ENCODE measurements at regions not wholly inside any gene's neighbourhood (a gene's known extent, or its start where the extent isn't known, plus 50 kb on each side); places are given as distances from the start of the nearest gene placed in this dataset.

DNA sequence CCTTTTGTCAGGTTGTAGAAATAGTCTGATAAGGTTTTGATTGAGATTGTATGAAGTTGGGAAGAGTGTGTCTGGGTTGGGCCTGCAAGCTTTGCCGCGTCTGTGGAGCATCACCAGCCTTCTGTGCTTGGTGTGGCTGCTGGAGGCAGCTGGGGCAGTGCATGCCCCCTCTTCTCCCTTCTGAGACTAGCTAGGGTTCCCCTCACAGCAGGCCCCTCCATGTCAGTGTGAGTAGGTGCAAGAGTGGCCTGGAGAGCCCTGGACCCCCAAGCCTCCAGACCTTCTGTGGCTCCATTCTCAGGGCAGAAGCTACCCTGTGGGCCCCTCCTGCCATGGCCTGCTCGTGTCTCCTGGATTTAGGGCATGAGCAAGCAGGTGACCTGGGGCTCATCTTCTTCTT, 914.2 kb downstream of the TBC1D22A start:
- TF ChIP-seq, protein P1, sequence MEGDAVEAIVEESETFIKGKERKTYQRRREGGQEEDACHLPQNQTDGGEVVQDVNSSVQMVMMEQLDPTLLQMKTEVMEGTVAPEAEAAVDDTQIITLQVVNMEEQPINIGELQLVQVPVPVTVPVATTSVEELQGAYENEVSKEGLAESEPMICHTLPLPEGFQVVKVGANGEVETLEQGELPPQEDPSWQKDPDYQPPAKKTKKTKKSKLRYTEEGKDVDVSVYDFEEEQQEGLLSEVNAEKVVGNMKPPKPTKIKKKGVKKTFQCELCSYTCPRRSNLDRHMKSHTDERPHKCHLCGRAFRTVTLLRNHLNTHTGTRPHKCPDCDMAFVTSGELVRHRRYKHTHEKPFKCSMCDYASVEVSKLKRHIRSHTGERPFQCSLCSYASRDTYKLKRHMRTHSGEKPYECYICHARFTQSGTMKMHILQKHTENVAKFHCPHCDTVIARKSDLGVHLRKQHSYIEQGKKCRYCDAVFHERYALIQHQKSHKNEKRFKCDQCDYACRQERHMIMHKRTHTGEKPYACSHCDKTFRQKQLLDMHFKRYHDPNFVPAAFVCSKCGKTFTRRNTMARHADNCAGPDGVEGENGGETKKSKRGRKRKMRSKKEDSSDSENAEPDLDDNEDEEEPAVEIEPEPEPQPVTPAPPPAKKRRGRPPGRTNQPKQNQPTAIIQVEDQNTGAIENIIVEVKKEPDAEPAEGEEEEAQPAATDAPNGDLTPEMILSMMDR (IDR thresholded peaks at IDR 0.05) = no peak
- TF ChIP-seq POLR2A (IDR thresholded peaks at IDR 0.05) = no peak

Measured in heart left ventricle (tissue), 13 donors.